HG03565 (cell line): ENCODE measurements at regions not wholly inside any gene's neighbourhood (a gene's known extent, or its start where the extent isn't known, plus 50 kb on each side); places are given as distances from the start of the nearest gene placed in this dataset.
A peak's percentile ranks its signal among the peaks of the same experiment; 100 is the strongest.
"Not testable (repeated sequence)": the region's sequence is repeated elsewhere in the genome, so short reads cannot be mapped to it uniquely, and the experiment has no call there.

Experiments
- ATAC-seq: cut with Tn5 transposase; IDR thresholded peaks from one replicate; pipeline ENCODE4 v1.9.1; 2021; ENCODE audit warnings: mild to moderate bottlenecking, moderate library complexity; ENCODE audit not compliant: unreplicated experiment

DNA sequence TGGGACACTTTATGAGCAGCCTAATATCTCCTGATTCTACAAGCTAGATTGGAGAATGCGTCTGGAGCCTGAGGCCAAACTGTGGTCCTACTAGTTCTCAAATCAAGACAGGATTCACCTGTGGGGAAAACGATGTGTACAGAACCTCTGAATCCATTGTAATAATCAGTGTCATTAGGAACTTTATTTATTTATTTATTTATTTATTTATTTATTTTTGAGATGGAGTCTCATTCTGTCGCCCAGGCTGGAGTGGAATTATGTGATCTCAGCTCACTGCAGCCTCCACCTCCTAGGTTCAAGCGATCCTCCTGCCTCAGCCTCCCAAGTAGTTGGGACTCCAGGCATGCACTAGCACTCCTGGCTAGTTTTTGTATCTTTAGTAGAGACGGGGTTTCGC, 52.6 kb upstream of the KIF26B start:
- ATAC-seq, result not testable (repeated sequence)

- no peak for ATAC-seq
These were observed 55.4 kb upstream of the KIF26B start for GRCh38 chr1:245099401-245099800.

DNA sequence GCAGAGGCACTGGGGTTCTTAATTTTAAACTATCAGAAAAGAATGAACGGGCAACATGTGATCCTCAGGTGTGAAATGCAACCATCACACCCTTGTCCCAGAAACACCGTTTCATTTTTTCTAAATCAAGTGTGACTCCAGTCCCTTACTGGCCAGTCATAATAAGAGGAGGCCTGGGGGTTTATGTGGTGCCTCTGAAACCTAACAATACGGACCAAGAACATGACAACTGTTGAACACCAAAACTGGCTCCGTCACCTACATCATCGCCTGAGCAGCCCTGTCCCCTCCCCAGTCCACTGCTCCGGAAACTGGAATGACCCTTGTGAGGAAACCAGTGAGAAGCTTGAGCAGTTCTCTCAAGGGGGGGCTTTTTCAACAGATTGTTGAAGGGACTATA, 55.9 kb upstream of the KIF26B start:
- no peak for ATAC-seq

DNA sequence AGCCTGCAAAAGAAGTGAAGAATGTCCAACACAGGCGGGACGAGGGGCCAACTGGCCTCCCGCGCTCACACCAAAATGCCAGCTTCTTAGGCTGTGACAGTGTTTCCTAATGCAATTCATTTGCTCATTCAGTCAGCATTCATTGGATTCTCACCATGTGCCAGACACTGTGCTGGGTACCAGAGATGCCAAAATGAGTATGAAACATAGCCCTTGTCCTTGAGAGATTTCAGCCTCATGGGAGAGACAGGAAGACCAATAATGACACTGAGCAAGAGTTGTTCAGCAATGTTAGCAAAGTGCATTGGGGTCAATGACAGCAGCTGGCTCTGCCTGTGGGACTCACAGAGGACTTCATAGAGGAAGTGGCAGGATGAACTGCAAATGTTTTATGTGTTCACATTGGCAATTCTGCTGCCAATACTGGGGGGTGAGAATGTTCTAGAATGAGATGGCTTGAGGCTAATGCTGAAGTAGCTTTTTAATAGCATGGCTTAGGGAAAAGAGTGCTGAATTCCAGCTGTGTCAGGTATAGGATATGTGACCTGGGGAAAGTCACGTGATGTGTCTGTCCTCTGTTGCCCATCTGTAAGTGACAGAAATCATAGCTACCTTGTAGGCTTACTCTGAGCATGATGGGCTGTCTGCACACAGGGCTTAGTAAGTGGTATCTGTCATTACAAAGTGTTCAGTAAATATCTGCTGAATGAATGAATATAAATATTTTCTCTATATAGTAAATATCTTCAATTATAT, 58.3 kb upstream of the KIF26B start:
- ATAC-seq, result no peak

GRCh38 chr1:245095903-245096302, 58.9 kb upstream of the KIF26B start:
- ATAC-seq, result no peak

- no peak for ATAC-seq
These were observed 59.8 kb upstream of the KIF26B start for GRCh38 chr1:245094954-245095353.

GRCh38 chr1:245094092-245094491, 60.7 kb upstream of the KIF26B start:
- ATAC-seq, result no peak

DNA sequence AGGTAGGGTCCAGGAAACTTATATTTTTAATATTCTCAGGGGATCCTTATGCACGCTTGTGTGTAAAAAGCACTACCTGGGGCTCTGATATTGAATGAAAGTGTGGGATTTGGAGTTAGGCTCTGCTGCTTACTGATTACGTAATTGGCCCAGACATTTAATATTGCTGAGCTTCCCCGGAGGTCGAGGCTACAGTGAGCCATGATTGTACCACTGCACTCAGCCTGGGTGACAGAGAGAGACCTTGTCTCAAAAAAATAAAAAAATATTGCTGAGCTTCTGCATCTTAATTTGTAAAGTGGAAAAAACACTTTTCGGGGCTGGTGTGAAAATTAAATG, 62.2 kb upstream of the KIF26B start:
- ATAC-seq, result no peak

- ATAC-seq, result no peak
These were observed 62.8 kb upstream of the KIF26B start for GRCh38 chr1:245091818-245092637.

GRCh38 chr1:245091171-245091621, 63.6 kb upstream of the KIF26B start:
- no peak for ATAC-seq

- ATAC-seq, result no peak
These were observed 64.2 kb upstream of the KIF26B start for GRCh38 chr1:245090491-245091090.

DNA sequence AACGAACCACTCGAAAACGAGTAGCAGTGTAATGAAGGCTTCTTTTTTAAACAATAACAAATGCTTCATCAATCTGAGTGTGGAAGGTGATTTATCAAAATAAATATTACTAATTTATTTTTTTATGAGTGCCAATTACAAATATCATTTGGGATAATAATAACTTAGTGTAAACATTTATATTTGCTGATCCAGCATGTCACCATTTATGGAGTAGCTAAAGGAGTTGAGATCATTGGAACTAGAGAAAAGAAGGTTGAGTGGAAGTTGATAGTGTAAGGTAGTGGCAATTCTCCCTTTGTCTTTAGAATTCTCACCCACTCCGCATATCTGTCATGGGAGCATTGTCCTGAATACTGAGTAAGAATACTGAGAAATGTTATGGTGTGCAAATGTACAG, 67.1 kb upstream of the KIF26B start:
- no peak for ATAC-seq

DNA sequence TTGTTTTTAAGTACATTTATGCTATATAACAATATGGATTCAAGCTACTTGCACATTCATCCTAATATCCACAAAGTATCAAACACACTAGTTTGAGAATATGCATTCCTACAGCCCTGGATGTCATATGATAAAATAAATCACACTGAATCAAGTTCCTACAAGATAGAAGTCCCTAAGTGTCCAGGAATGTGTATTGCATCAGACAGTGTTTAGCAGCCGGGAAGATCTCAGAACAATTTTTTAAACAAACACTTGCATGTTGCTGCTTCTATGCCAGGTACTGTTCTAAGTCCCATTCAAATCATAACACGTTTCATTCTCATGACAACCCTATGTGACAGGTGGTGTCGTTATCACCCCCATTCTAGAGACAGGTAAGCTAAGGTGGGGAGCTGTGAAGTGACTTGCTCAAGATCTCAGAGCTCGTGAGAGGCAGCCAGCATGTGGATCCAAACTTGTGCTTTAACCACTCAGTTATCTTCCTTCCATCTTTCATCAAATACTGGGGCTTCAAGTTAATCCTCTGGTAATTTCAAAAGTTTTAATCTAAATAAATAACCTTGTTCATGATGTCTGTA, 68.3 kb upstream of the KIF26B start:
- no peak for ATAC-seq

GRCh38 chr1:245085508-245086095, 69.2 kb upstream of the KIF26B start:
- peak; percentile 92 for ATAC-seq

GRCh38 chr1:245084551-245084950, 70.2 kb upstream of the KIF26B start:
- no peak for ATAC-seq

DNA sequence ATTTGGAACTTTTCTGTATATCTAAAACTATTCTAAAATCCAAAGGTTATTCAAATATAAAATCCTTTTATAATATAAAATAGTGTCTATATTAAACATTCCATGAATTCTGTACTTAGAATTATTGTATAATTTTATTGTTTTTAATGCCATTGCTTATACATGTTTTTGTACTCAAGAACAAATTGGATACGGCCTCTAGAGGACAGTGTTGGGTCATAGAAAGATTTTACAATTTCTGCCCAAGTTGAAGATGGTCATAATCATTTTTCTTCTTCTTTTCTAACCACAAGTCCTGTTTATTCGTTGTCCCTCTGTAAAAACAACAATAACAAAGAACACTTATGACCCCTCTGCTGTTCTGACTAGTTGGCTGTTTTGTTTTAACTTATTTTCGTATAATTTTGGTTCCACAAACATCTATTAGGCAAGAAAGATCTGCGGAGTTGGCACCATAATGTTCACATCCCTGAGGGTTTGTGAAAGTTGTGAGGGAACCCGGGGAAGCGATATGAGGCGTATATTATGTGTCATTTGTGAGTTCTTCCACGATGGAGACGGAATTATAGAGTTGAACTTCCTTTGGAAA, 75.7 kb upstream of the KIF26B start:
- ATAC-seq, result no peak

DNA sequence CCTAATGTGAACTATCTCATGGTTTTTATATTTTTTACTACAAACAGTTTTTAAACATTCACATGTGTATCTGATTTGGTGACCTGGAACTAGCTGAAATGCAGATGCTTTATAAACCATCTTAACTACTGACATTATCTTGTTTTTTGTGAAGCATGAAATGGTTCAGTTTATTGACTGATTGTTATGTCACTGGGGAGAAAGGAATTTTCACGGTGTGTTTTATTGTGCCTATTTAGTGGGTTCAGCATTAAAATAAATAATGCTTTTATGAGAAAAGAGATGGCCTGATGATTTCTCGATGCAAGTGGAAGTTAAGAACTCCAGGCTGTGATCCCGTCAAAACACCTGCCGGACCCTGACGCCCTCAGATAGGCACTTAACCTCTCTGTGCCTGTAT, 79.9 kb upstream of the KIF26B start:
- ATAC-seq, result no peak

- ATAC-seq, result no peak
These were observed 80.5 kb upstream of the KIF26B start for GRCh38 chr1:245074232-245074747.

- ATAC-seq, result no peak
These were observed 83.8 kb upstream of the KIF26B start for GRCh38 chr1:245070836-245071615.

GRCh38 chr1:245067257-245067656, 87.5 kb upstream of the KIF26B start:
- ATAC-seq, result no peak
